ENCODE measurements at regions not wholly inside any gene's neighbourhood (a gene's known extent, or its start where the extent isn't known, plus 50 kb on each side); places are given as distances from the start of the nearest gene placed in this dataset.

DNA sequence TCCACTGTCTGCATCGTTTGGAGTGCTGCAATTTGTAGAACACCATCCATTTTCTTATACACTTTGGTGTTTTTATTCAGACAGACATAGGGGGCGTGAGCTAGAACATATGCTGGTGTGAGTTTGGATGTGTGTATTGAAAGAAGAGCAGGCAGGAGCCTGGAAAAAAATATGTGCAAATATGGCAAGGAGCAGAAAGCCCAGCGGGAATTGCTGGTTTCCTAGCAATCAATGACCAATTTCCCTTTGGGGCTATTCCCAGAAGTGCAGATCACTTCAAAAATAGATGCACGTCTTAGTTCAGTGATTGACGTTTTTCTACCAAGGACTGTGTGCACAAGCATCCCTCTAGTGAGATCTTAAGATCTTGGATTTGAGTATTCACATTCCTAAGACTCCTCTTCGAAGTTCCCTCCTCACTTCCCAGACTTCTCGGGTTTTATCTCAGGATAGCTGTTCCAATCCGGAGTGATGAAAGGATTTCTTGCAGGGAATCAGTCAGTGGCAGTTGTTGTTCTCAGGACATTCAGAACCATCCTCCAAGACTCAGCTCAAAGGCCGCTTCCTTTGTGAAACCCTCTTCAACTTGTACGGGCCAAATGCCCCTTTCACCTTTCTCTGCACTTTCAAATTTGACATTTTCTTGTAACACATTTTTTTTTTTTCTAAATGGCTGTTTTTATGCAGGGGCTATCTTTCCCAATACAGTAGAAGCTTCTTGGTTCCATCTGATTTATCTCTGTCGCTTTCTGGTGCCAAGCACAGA lies 268.7 kb upstream of the ASIC2 start:
- TF ChIP-seq, protein P1, sequence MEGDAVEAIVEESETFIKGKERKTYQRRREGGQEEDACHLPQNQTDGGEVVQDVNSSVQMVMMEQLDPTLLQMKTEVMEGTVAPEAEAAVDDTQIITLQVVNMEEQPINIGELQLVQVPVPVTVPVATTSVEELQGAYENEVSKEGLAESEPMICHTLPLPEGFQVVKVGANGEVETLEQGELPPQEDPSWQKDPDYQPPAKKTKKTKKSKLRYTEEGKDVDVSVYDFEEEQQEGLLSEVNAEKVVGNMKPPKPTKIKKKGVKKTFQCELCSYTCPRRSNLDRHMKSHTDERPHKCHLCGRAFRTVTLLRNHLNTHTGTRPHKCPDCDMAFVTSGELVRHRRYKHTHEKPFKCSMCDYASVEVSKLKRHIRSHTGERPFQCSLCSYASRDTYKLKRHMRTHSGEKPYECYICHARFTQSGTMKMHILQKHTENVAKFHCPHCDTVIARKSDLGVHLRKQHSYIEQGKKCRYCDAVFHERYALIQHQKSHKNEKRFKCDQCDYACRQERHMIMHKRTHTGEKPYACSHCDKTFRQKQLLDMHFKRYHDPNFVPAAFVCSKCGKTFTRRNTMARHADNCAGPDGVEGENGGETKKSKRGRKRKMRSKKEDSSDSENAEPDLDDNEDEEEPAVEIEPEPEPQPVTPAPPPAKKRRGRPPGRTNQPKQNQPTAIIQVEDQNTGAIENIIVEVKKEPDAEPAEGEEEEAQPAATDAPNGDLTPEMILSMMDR (IDR thresholded peaks at IDR 0.05): no peak
- no peak for TF ChIP-seq POLR2A (IDR thresholded peaks at IDR 0.05)

Measured in esophagus squamous epithelium (tissue), 4 donors.